Endothelial cell of umbilical vein (primary cell): ENCODE measurements at regions not wholly inside any gene's neighbourhood (a gene's known extent, or its start where the extent isn't known, plus 50 kb on each side); places are given as distances from the start of the nearest gene placed in this dataset.

Experiments used
- BruUV-seq: library from RNA; stranded (reverse); fragments of 400-500 nt; replicated peaks from 2 replicates; lab custom pipeline; 2021; lab: Mats Ljungman, UMichigan
- CTCF ChIA-PET: fragments of 300-600, 350-600 bp; sonication (Branson Sonifier 250); formaldehyde crosslinking; loops from one replicate; lab custom pipeline; 2021; ENCODE audit warnings: antibody characterized with exemption, inconsistent platforms; lab: Charles Lee
- POLR2A ChIA-PET: fragments of 300-600, 350-600 bp; sonication (Branson Sonifier 250); formaldehyde crosslinking; loops from one replicate; lab custom pipeline; 2021; ENCODE audit warnings: antibody characterized with exemption, inconsistent platforms; lab: Charles Lee
- DNase-seq: peaks from one replicate; pipeline ENCODE4 v3.0.0-alpha.2; 2011; ENCODE audit warnings: low read depth, low spot score
- FAIRE-seq: peaks from 2 replicates; lab custom pipeline; 2011; peaks lifted over from hg19 to GRCh38; lab: Jason Lieb, UNC
- H2AFZ ChIP-seq: 2 replicates; pipeline ENCODE4 v1.6.0; 2012; ENCODE audit warnings: low read depth, low read length, control low read depth, inconsistent platforms
- H3K27ac ChIP-seq: 2 replicates; pipeline ENCODE4 v1.5.1; 2011; ENCODE audit warnings: low read depth, mild to moderate bottlenecking, control low read depth, low read length, moderate library complexity; ENCODE audit not compliant: insufficient read depth
- H3K27me3 ChIP-seq, 2 experiments: 2 replicates each; pipeline versions ENCODE4 v1.6.0 to v1.6.1; 2011; ENCODE audit warnings: low read length in 2 of 2, mixed read lengths in 1 of 2; ENCODE audit not compliant: control insufficient read depth in 2 of 2, insufficient read depth in 2 of 2
- H3K36me3 ChIP-seq, 2 experiments: 2 replicates in 1 of 2; 3 replicates in 1 of 2; pipeline ENCODE4 v1.5.1; 2011; ENCODE audit warnings: low read length in 2 of 2, mild to moderate bottlenecking in 1 of 2, moderate library complexity in 1 of 2; ENCODE audit not compliant: control insufficient read depth in 2 of 2, insufficient read depth in 2 of 2; ENCODE audit errors: extremely low read depth in 1 of 2
- H3K4me1 ChIP-seq: 3 replicates; pipeline ENCODE4 v1.5.1; 2011; ENCODE audit warnings: mild to moderate bottlenecking, low read length; ENCODE audit not compliant: control insufficient read depth, insufficient read depth; ENCODE audit errors: extremely low read depth
- H3K4me2 ChIP-seq: 2 replicates; pipeline ENCODE4 v1.6.1; 2011; ENCODE audit warnings: low read length, control low read depth, mixed read lengths; ENCODE audit not compliant: insufficient read depth
- H3K4me3 ChIP-seq, 3 experiments: fragments of 200-600 bp in 1 of 3; sonication (generic), shearing (Covaris generic) in 1 of 3; replicated peaks in 1 of 3; 2 replicates each; pipeline ENCODE4 v1.5.1; 2011 to 2016; ENCODE audit warnings: control low read depth in 3 of 3, low read length in 3 of 3, mild to moderate bottlenecking in 2 of 3, inconsistent platforms in 1 of 3, low read depth in 1 of 3, moderate library complexity in 1 of 3; ENCODE audit not compliant: insufficient read depth in 1 of 3
- H3K79me2 ChIP-seq: 2 replicates; pipeline ENCODE4 v1.6.0; 2012; ENCODE audit warnings: low read length, inconsistent platforms; ENCODE audit not compliant: control insufficient read depth, insufficient read depth
- H3K9ac ChIP-seq: replicated peaks from 2 replicates; pipeline ENCODE3; 2011; ENCODE audit warnings: low read length, control low read depth; ENCODE audit not compliant: insufficient read depth; ENCODE audit errors: extremely low read depth
- H3K9me1 ChIP-seq: replicated peaks from 3 replicates; pipeline ENCODE4 v1.6.0; 2011; ENCODE audit warnings: mild to moderate bottlenecking, low read length; ENCODE audit not compliant: control insufficient read depth, insufficient read depth; ENCODE audit errors: extremely low read depth
- H3K9me3 ChIP-seq: replicated peaks from 2 replicates; pipeline ENCODE4 v1.5.1; 2012; ENCODE audit warnings: low read length, inconsistent platforms; ENCODE audit not compliant: control insufficient read depth, insufficient read depth
- H4K20me1 ChIP-seq: replicated peaks from 2 replicates; pipeline ENCODE3; 2011; ENCODE audit warnings: mild to moderate bottlenecking, low read length; ENCODE audit not compliant: control insufficient read depth, insufficient read depth; ENCODE audit errors: extremely low read depth
- EZH2 ChIP-seq: IDR thresholded peaks from 2 replicates; pipeline ENCODE4 v1.6.1; 2012; ENCODE audit warnings: borderline replicate concordance, low read depth, mild to moderate bottlenecking, moderate library complexity, low read length, inconsistent platforms; ENCODE audit not compliant: severe bottlenecking
- FOS ChIP-seq: IDR thresholded peaks from 2 replicates; pipeline ENCODE4 v1.6.1; 2011; ENCODE audit warnings: mild to moderate bottlenecking, low read length, moderate library complexity, borderline replicate concordance; ENCODE audit not compliant: insufficient read depth
- GATA2 ChIP-seq: IDR thresholded peaks from 2 replicates; pipeline ENCODE4 v1.7.0; 2011; ENCODE audit warnings: low read depth, mild to moderate bottlenecking, moderate library complexity, mixed read lengths, low read length; ENCODE audit not compliant: insufficient read length, insufficient read depth
- JUN ChIP-seq: IDR thresholded peaks from 2 replicates; pipeline ENCODE4 v1.6.1; 2011; ENCODE audit warnings: borderline replicate concordance, low read depth; ENCODE audit not compliant: insufficient read length, insufficient read depth
- MYC ChIP-seq: IDR thresholded peaks from one replicate; pipeline ENCODE4 v1.6.1; 2011; ENCODE audit warnings: mild to moderate bottlenecking, low read depth, low read length
- POLR2A ChIP-seq: IDR thresholded peaks from 2 replicates; pipeline ENCODE4 v1.6.1; 2012; ENCODE audit warnings: low read depth, mild to moderate bottlenecking, control low read depth, low read length
- POLR2AphosphoS5 ChIP-seq: IDR thresholded peaks from 2 replicates; pipeline ENCODE4 v1.6.1; 2012; ENCODE audit warnings: low read depth, mild to moderate bottlenecking, control low read depth, low read length, moderate library complexity; ENCODE audit not compliant: insufficient read depth
- dilution Hi-C: fragments of 300-500 bp; cut with MboI; formaldehyde crosslinking; loops from one replicate; pipeline ENCODE4 v1.15.0; 2019; ENCODE audit warnings: low sequenced_read_pairs; ENCODE audit not compliant: extremely low pct_ligation_motif_present
- intact Hi-C: fragments of 100-400 bp; cut with micrococcal nuclease; formaldehyde crosslinking; loops from one replicate; pipeline ENCODE4 v1.10.0; 2022
- TF ChIP-seq, protein P1 (sequence below): IDR thresholded peaks from 2 replicates; pipeline ENCODE4 v1.6.1; 2011; ENCODE audit not compliant: insufficient read depth, insufficient read length
- TF ChIP-seq, protein P2 (sequence below), 2 donors: IDR thresholded peaks; 1 replicate in 1 of 2; 2 replicates in 1 of 2; pipeline ENCODE4 v1.5.1; 2011; ENCODE audit warnings: low read length in 2 of 2, mild to moderate bottlenecking in 2 of 2, moderate library complexity in 2 of 2, control low read depth in 1 of 2, inconsistent platforms in 1 of 2, low read depth in 1 of 2; ENCODE audit not compliant: insufficient read depth in 1 of 2; ENCODE audit errors: extremely low read depth in 1 of 2

DNA sequence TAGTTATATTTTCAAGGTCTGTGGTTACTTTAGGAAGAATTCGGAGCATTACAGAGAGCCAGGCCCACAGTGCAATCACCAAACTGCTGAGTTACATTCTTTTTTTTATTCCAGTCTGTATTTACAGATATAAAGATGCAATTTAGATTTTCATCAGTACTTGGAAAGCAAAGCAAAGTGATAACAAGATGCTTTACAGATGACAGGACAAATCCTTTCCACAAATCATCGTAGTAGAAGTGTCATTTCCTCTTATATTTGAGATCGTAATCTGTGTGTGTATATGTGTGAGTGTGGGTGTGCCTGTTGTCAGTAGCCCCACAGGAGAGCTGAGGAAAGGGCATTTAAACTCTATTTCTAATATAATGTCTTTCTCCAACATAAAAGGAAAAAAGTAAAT is 1893.7 kb downstream of the STIM2 start:
- FAIRE-seq (no peak), DNase-seq (no peak)

More for the DNA sequence above, 1893.7 kb downstream of the STIM2 start:
- intact Hi-C loops (no loop called here), dilution Hi-C loops (no loop called here)
- Histone ChIP-seq H2AFZ (no peak overlapping the region), H3K4me3 (no peak overlapping the region), H3K9ac (no peak overlapping the region), H3K9me3 (no peaks in the 10 kb centered on the region), H3K9me1 (no peaks in the 10 kb centered on the region), H3K27ac (no peak overlapping the region), H3K4me2 (no peak overlapping the region), H3K27me3 (no peaks in the 10 kb centered on the region), H3K36me3 (no peaks in the 10 kb centered on the region), H4K20me1 (no peaks in the 10 kb centered on the region), H3K79me2 (no peaks in the 10 kb centered on the region), H3K4me1 (no peaks in the 10 kb centered on the region)
- POLR2A ChIA-PET, result no interaction called here
- CTCF ChIA-PET, result no interaction called here
- TF ChIP-seq EZH2 (no peak), MYC (no peak), FOS (no peak), JUN (no peak), POLR2A (no peak), GATA2 (no peak), POLR2AphosphoS5 (no peak)
- TF ChIP-seq, protein P1, sequence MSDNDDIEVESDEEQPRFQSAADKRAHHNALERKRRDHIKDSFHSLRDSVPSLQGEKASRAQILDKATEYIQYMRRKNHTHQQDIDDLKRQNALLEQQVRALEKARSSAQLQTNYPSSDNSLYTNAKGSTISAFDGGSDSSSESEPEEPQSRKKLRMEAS, result no peak
- TF ChIP-seq, protein P2, sequence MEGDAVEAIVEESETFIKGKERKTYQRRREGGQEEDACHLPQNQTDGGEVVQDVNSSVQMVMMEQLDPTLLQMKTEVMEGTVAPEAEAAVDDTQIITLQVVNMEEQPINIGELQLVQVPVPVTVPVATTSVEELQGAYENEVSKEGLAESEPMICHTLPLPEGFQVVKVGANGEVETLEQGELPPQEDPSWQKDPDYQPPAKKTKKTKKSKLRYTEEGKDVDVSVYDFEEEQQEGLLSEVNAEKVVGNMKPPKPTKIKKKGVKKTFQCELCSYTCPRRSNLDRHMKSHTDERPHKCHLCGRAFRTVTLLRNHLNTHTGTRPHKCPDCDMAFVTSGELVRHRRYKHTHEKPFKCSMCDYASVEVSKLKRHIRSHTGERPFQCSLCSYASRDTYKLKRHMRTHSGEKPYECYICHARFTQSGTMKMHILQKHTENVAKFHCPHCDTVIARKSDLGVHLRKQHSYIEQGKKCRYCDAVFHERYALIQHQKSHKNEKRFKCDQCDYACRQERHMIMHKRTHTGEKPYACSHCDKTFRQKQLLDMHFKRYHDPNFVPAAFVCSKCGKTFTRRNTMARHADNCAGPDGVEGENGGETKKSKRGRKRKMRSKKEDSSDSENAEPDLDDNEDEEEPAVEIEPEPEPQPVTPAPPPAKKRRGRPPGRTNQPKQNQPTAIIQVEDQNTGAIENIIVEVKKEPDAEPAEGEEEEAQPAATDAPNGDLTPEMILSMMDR (IDR thresholded peaks at IDR 0.05; ENCODE audit: extremely low read depth in 1 of 2, insufficient read depth in 1 of 2, low read depth in 1 of 2, low read length in 2 of 2), result no peak
- no TSS peak for BruUV-seq
